Astrocyte of the spinal cord (primary cell): ENCODE measurements at regions not wholly inside any gene's neighbourhood (a gene's known extent, or its start where the extent isn't known, plus 50 kb on each side); places are given as distances from the start of the nearest gene placed in this dataset.

ENCODE experiments used
- DNase-seq: peaks from one replicate; pipeline ENCODE4 v3.0.0; 2011; ENCODE audit warnings: low read depth, low spot score
- H3K4me3 ChIP-seq: 2 replicates; pipeline ENCODE4 v1.5.1; 2011; ENCODE audit warnings: low read depth, mild to moderate bottlenecking, low read length, moderate library complexity
- in situ Hi-C: cut with HindIII; loops from 2 replicates; pipeline ENCODE4 v1.10.0; 2017; ENCODE audit warnings: low sequenced_read_pairs
- TF ChIP-seq, protein P1 (sequence below): IDR thresholded peaks from 2 replicates; pipeline ENCODE4 v1.5.1; 2012; ENCODE audit warnings: low read depth, mild to moderate bottlenecking, low read length, inconsistent platforms

DNA sequence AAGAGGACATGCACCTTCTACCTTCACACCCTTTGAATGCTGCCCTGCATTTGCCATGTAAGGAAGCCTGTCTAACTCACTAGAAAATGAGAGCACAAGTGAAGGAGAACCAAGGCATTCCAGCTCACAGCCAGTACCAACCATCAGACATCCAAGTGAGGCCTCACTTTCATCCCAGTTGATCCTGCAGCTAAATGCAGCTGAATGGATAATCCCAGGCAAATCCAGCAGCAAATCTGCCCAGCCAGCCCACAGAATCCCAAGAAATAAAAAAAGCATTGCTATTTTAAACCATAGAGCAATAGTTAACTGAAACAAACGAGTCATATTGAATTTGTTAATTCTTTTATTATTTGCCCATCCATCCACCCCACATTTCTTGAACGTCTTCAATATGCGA is 112.5 kb downstream of the C4orf33 start:
- DNase-seq = no peak
- H3K4me3 ChIP-seq = no peak overlapping the region
- in situ Hi-C loops = no loop called here
- TF ChIP-seq, protein P1, sequence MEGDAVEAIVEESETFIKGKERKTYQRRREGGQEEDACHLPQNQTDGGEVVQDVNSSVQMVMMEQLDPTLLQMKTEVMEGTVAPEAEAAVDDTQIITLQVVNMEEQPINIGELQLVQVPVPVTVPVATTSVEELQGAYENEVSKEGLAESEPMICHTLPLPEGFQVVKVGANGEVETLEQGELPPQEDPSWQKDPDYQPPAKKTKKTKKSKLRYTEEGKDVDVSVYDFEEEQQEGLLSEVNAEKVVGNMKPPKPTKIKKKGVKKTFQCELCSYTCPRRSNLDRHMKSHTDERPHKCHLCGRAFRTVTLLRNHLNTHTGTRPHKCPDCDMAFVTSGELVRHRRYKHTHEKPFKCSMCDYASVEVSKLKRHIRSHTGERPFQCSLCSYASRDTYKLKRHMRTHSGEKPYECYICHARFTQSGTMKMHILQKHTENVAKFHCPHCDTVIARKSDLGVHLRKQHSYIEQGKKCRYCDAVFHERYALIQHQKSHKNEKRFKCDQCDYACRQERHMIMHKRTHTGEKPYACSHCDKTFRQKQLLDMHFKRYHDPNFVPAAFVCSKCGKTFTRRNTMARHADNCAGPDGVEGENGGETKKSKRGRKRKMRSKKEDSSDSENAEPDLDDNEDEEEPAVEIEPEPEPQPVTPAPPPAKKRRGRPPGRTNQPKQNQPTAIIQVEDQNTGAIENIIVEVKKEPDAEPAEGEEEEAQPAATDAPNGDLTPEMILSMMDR = no peak

DNA sequence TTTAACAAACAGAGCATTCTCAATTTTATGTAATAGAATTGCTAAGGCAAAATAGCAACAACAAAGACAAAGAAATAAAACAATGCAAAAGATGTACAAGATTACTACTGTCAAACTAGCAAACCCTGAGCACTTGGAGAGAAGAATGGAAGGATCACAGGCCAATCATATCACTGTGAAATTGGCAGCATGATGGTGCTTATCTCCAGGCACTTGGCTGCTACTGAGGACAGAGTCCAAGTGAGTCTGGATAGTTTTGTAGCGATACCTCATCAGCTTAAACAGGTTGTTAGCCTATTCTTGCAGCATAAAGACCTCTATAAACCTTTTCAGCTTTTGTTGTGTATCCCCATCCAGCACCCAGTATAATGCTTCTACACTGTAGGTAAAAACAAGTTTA is 117.7 kb downstream of the C4orf33 start:
- no peak for DNase-seq
- TF ChIP-seq, protein P1 = no peak
- H3K4me3 ChIP-seq = no peak overlapping the region
- in situ Hi-C loops = no loop called here

DNA sequence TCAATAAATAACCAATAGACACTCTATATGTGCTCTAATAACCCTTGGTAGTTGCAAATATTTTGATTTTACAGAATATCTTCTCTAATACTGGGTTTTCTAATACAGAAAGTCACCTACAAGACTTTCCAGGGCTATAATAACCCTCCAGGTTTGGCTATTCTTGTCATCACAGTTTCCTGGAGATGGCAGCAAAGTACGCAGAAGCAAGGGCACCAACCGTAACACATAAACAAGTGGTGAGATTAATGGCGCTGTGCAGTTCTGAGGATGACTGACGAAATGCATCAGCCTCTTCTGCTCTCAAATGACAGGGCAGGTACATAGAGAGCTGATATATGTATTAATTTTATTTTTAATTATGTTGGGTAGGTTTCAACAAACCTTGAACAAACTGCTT is 122.4 kb downstream of the C4orf33 start:
- TF ChIP-seq, protein P1 = peak; percentile 40
- DNase-seq = peak; percentile 48
- in situ Hi-C loops = no loop called here
- no peak overlapping the region for H3K4me3 ChIP-seq

DNA sequence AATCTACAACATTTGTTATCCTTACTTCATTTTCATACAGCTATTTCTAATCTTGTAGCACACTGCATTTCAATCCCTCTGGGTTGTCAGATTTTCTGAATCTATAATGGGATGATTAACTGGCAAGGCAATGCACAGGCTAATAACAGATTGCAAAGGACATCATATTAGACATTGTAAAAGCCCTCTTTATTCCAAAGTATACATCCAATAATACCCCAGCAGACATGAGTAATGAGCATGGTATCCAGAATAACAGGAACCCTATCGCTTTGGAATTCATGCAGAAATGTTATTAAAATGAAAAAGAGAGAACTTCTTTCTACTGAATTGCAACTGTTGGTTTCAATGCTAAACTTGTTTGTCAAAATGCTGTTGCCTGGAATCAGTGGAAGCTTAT is 122.9 kb downstream of the C4orf33 start:
- TF ChIP-seq, protein P1 = no peak
- in situ Hi-C loops = no loop called here
- DNase-seq = peak; percentile 66
- H3K4me3 ChIP-seq = no peak overlapping the region

DNA sequence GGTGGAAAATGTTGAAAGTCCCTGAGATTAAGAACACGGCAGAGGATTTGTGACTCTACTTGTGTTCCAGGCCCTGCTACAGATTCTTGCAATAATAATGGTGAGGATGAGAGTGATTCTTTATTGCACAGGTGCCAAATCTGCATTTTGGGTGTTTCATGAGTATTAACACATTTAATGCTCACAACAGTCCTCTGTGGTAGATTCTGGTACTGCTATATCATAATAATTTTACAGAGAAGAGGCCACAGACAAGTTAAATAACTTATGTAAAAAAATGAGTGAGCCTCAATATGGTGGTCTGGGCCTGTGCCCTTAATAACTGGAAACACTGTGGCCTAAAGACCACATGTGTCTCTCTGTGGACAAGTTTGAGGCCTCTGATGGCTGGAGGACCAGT is 124.3 kb downstream of the C4orf33 start:
- H3K4me3 ChIP-seq = no peak overlapping the region
- TF ChIP-seq, protein P1 = no peak
- in situ Hi-C loops = no loop called here
- DNase-seq = no peak

DNA sequence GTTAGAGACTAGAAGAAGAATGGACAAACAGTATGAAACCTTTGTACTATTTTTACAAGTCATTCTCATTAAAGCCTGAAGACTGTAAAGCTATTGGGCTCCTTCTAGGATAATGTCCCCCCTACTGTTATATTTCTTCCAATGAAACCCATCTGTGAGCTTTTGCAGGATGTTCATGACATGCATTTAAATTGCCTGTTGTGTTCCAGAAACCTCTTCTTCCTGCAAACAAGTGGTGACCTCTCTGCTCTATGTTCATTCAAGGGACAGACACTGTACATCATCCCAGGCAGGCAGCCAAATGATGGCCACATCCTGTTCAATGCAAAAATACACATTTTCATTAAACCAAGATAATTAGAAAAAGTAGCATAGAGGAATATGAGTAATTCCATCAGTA is 128.0 kb downstream of the C4orf33 start:
- TF ChIP-seq, protein P1 = no peak
- in situ Hi-C loops = no loop called here
- no peak overlapping the region for H3K4me3 ChIP-seq

DNA sequence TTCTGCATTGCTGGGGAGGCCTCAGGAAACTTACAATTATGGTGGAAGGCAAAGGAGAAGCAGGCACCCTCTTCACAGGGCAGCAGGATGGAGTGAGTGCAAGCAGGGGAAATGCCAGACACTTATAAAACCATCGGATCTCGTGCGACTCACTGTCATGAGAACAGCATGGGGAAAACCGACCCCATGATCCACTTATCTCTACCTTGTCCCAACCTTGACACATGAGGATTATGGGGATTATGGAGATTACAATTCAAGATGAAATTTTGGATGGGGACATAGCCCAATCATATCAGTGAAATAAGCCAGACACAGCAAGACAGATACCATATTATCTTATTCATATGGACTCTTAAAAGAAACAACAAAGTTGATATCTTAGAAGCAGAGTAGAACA is 134.9 kb downstream of the C4orf33 start:
- DNase-seq = no peak
- H3K4me3 ChIP-seq = no peak overlapping the region
- TF ChIP-seq, protein P1 = no peak
- in situ Hi-C loops = no loop called here

More for the DNA sequence above, 128.0 kb downstream of the C4orf33 start:
- peak; percentile 17 for DNase-seq
